ENCODE measurements at regions not wholly inside any gene's neighbourhood (a gene's known extent, or its start where the extent isn't known, plus 50 kb on each side); places are given as distances from the start of the nearest gene placed in this dataset.

- ATAC-seq (no peak), DNase-seq (no peak)
- no peak overlapping the region for H3K4me3 ChIP-seq
- H3K9me3 ChIP-seq: no peaks in the 10 kb centered on the region
- H3K27me3 ChIP-seq: no peaks in the 10 kb centered on the region
- 61 to 63% methylated on average over 11 to 15 of the region's 15 CpGs for WGBS, 2 donors
- TF ChIP-seq POLR2A (IDR thresholded peaks at IDR 0.05): no peak
- no peak for TF ChIP-seq CTCF (IDR thresholded peaks at IDR 0.05)
- H3K27ac ChIP-seq: no peak overlapping the region
- intact Hi-C loops (cut with DNase I): no loop called here
- no peaks in the 10 kb centered on the region for H3K4me1 ChIP-seq
- H3K36me3 ChIP-seq (replicated peaks in 1 of 2; ENCODE audit: insufficient read depth in 1 of 2, low read depth in 2 of 2): no peaks in the 10 kb centered on the region
Measured at GRCh38 chr20:56954797-56955196, 311.6 kb downstream of the BMP7 start.

GRCh38 chr20:56955680-56956079 is 310.8 kb downstream of the BMP7 start:
- no peaks in the 10 kb centered on the region for H3K36me3 ChIP-seq (replicated peaks in 1 of 2; ENCODE audit: insufficient read depth in 1 of 2, low read depth in 2 of 2)
- intact Hi-C loops (cut with DNase I): no loop called here
- DNase-seq (no peak), ATAC-seq (no peak)
- no peaks in the 10 kb centered on the region for H3K9me3 ChIP-seq
- no peak overlapping the region for H3K4me3 ChIP-seq
- no peak overlapping the region for H3K27ac ChIP-seq
- no peaks in the 10 kb centered on the region for H3K27me3 ChIP-seq
- no peak for TF ChIP-seq CTCF (IDR thresholded peaks at IDR 0.05)
- TF ChIP-seq POLR2A (IDR thresholded peaks at IDR 0.05): no peak
- no peaks in the 10 kb centered on the region for H3K4me1 ChIP-seq
- 37 to 43% methylated on average over 4 to 9 of the region's 9 CpGs for WGBS, 2 donors

- no peaks in the 10 kb centered on the region for H3K36me3 ChIP-seq (replicated peaks in 1 of 2; ENCODE audit: insufficient read depth in 1 of 2, low read depth in 2 of 2)
- WGBS, 2 donors: 58 to 66% methylated on average over 7 of the region's 7 CpGs
- no peaks in the 10 kb centered on the region for H3K4me1 ChIP-seq
- ATAC-seq (no peak), DNase-seq (no peak)
- intact Hi-C loops (cut with DNase I): no loop called here
- TF ChIP-seq CTCF (IDR thresholded peaks at IDR 0.05) (no peak), POLR2A (IDR thresholded peaks at IDR 0.05) (no peak)
- no peak overlapping the region for H3K27ac ChIP-seq
- no peak overlapping the region for H3K4me3 ChIP-seq
- no peaks in the 10 kb centered on the region for H3K9me3 ChIP-seq
- H3K27me3 ChIP-seq: no peaks in the 10 kb centered on the region
Measured at GRCh38 chr20:56956534-56956933, 309.9 kb downstream of the BMP7 start.

GRCh38 chr20:56957737-56958553 is 308.5 kb downstream of the BMP7 start:
- DNase-seq (no peak), ATAC-seq (no peak)
- intact Hi-C loops (cut with DNase I): no loop called here
- Histone ChIP-seq H3K9me3 (no peaks in the 10 kb centered on the region), H3K36me3 (replicated peaks in 1 of 2; ENCODE audit: insufficient read depth in 1 of 2, low read depth in 2 of 2) (no peaks in the 10 kb centered on the region), H3K27ac (no peak overlapping the region), H3K27me3 (no peaks in the 10 kb centered on the region), H3K4me1 (no peaks in the 10 kb centered on the region), H3K4me3 (no peak overlapping the region)
- WGBS, 2 donors: 52 to 55% methylated on average over 33 of the region's 34 CpGs
- TF ChIP-seq CTCF (IDR thresholded peaks at IDR 0.05) (no peak), POLR2A (IDR thresholded peaks at IDR 0.05) (no peak)

GRCh38 chr20:56964901-56965300 is 301.5 kb downstream of the BMP7 start:
- Histone ChIP-seq H3K27ac (no peak overlapping the region), H3K9me3 (peaks cover 0 to 3% (median 0%) of the 10 kb centered on the region in 3 donors), H3K4me1 (no peaks in the 10 kb centered on the region), H3K4me3 (no peak overlapping the region), H3K27me3 (no peaks in the 10 kb centered on the region), H3K36me3 (replicated peaks in 1 of 2; ENCODE audit: insufficient read depth in 1 of 2, low read depth in 2 of 2) (no peaks in the 10 kb centered on the region)
- DNase-seq (no peak), ATAC-seq (no peak)
- TF ChIP-seq POLR2A (IDR thresholded peaks at IDR 0.05) (no peak), CTCF (IDR thresholded peaks at IDR 0.05) (no peak)
- 11 to 13% methylated on average over 2 of the region's 2 CpGs for WGBS, 2 donors
- intact Hi-C loops (cut with DNase I): no loop called here
